ENCODE measurements at regions not wholly inside any gene's neighbourhood (a gene's known extent, or its start where the extent isn't known, plus 50 kb on each side); places are given as distances from the start of the nearest gene placed in this dataset.

DNA sequence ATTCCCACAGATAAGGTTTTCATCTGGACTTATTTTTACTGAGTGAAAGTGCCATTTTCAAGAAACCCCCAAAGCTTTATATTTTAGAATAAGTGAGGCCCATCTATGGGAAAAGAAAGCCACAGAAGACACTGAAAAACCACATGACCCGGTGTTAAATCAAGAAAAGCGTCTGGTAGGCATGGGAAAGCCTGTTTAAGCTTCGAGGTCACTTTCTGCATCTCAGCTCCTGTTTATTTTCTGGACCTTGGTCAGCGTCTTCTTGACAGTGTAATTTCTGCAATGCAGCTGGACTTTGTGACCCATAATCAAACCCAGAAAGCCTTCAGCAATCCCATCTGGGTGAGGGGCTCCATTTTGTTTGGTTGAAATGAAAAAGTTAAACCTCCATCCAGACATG lies 59.6 kb upstream of the NEDD9 start (continued):
- TF ChIP-seq, protein P1, sequence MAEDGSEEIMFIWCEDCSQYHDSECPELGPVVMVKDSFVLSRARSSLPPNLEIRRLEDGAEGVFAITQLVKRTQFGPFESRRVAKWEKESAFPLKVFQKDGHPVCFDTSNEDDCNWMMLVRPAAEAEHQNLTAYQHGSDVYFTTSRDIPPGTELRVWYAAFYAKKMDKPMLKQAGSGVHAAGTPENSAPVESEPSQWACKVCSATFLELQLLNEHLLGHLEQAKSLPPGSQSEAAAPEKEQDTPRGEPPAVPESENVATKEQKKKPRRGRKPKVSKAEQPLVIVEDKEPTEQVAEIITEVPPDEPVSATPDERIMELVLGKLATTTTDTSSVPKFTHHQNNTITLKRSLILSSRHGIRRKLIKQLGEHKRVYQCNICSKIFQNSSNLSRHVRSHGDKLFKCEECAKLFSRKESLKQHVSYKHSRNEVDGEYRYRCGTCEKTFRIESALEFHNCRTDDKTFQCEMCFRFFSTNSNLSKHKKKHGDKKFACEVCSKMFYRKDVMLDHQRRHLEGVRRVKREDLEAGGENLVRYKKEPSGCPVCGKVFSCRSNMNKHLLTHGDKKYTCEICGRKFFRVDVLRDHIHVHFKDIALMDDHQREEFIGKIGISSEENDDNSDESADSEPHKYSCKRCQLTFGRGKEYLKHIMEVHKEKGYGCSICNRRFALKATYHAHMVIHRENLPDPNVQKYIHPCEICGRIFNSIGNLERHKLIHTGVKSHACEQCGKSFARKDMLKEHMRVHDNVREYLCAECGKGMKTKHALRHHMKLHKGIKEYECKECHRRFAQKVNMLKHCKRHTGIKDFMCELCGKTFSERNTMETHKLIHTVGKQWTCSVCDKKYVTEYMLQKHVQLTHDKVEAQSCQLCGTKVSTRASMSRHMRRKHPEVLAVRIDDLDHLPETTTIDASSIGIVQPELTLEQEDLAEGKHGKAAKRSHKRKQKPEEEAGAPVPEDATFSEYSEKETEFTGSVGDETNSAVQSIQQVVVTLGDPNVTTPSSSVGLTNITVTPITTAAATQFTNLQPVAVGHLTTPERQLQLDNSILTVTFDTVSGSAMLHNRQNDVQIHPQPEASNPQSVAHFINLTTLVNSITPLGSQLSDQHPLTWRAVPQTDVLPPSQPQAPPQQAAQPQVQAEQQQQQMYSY (CRISPR knock-in tag; IDR thresholded peaks at IDR 0.05), result no peak
- no peak for TF ChIP-seq IRF2 (CRISPR knock-in tag; IDR thresholded peaks at IDR 0.05; ENCODE audit: borderline replicate concordance, low read depth)
- no peak for TF ChIP-seq TCF7 (CRISPR knock-in tag; IDR thresholded peaks at IDR 0.05; ENCODE audit: low read depth)
- TF ChIP-seq, protein P2, sequence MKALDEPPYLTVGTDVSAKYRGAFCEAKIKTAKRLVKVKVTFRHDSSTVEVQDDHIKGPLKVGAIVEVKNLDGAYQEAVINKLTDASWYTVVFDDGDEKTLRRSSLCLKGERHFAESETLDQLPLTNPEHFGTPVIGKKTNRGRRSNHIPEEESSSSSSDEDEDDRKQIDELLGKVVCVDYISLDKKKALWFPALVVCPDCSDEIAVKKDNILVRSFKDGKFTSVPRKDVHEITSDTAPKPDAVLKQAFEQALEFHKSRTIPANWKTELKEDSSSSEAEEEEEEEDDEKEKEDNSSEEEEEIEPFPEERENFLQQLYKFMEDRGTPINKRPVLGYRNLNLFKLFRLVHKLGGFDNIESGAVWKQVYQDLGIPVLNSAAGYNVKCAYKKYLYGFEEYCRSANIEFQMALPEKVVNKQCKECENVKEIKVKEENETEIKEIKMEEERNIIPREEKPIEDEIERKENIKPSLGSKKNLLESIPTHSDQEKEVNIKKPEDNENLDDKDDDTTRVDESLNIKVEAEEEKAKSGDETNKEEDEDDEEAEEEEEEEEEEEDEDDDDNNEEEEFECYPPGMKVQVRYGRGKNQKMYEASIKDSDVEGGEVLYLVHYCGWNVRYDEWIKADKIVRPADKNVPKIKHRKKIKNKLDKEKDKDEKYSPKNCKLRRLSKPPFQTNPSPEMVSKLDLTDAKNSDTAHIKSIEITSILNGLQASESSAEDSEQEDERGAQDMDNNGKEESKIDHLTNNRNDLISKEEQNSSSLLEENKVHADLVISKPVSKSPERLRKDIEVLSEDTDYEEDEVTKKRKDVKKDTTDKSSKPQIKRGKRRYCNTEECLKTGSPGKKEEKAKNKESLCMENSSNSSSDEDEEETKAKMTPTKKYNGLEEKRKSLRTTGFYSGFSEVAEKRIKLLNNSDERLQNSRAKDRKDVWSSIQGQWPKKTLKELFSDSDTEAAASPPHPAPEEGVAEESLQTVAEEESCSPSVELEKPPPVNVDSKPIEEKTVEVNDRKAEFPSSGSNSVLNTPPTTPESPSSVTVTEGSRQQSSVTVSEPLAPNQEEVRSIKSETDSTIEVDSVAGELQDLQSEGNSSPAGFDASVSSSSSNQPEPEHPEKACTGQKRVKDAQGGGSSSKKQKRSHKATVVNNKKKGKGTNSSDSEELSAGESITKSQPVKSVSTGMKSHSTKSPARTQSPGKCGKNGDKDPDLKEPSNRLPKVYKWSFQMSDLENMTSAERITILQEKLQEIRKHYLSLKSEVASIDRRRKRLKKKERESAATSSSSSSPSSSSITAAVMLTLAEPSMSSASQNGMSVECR (CRISPR knock-in tag; IDR thresholded peaks at IDR 0.05; ENCODE audit: borderline replicate concordance), result no peak
- TF ChIP-seq FOXP1 (CRISPR knock-in tag; IDR thresholded peaks at IDR 0.05; ENCODE audit: borderline replicate concordance), result no peak
- TF ChIP-seq CREM (CRISPR knock-in tag; IDR thresholded peaks at IDR 0.05), result no peak
- no peak for TF ChIP-seq ZNF219 (CRISPR knock-in tag; IDR thresholded peaks at IDR 0.05; ENCODE audit: borderline replicate concordance)

DNA sequence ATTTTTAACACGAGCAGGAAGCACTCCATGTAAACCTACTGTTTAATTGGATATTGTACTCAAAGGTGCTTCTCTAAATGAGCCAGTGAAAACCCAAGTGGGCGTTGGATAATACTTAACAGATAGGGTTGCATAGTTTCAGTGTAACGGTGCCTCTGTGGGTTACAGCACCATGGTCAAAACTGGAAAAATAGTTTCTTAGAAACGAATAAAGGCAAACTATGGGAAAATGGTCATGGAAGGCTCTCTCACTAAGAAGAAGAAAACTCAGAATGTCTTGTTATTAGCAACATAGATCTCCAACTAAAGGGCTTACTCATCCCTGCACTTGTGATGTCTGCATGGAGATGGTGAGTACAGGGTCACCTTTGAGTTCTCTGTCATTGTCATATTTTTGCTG lies 59.1 kb upstream of the NEDD9 start:
- no peak for ATAC-seq
- Mint-ChIP-seq H3K4me1 (no peaks in the 10 kb centered on the region), H3K27ac (no peak overlapping the region), H3K4me3 (no peak overlapping the region), H3K36me3 (peaks cover 5% of the 10 kb centered on the region), H3K27me3 (ENCODE audit: low read depth) (no peaks in the 10 kb centered on the region; the same call in 1 of the 2 replicates), H3K9me3 (peaks cover 10% of the 10 kb centered on the region)
- POLR2A ChIA-PET, result interaction anchor here (0.7 kb wide), 1 partner anchor 77 kb away, joined by 5 read pairs; no protein-coding TSS in a partner anchor
- CTCF ChIA-PET, result interaction anchor here (1.0 kb wide), 1 partner anchor 50 kb away, joined by 3 read pairs; no protein-coding TSS in a partner anchor
- no peak for DNase-seq (ENCODE audit: low spot score)
- TF ChIP-seq, protein P3, sequence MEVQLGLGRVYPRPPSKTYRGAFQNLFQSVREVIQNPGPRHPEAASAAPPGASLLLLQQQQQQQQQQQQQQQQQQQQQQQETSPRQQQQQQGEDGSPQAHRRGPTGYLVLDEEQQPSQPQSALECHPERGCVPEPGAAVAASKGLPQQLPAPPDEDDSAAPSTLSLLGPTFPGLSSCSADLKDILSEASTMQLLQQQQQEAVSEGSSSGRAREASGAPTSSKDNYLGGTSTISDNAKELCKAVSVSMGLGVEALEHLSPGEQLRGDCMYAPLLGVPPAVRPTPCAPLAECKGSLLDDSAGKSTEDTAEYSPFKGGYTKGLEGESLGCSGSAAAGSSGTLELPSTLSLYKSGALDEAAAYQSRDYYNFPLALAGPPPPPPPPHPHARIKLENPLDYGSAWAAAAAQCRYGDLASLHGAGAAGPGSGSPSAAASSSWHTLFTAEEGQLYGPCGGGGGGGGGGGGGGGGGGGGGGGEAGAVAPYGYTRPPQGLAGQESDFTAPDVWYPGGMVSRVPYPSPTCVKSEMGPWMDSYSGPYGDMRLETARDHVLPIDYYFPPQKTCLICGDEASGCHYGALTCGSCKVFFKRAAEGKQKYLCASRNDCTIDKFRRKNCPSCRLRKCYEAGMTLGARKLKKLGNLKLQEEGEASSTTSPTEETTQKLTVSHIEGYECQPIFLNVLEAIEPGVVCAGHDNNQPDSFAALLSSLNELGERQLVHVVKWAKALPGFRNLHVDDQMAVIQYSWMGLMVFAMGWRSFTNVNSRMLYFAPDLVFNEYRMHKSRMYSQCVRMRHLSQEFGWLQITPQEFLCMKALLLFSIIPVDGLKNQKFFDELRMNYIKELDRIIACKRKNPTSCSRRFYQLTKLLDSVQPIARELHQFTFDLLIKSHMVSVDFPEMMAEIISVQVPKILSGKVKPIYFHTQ (CRISPR knock-in tag; IDR thresholded peaks at IDR 0.05), result no peak
- TF ChIP-seq NFE2L1 (CRISPR knock-in tag; IDR thresholded peaks at IDR 0.05) (no peak), MXD4 (CRISPR knock-in tag; IDR thresholded peaks at IDR 0.05; ENCODE audit: borderline replicate concordance) (no peak), NR2C2 (CRISPR knock-in tag; IDR thresholded peaks at IDR 0.05) (no peak), ZNF121 (CRISPR knock-in tag; IDR thresholded peaks at IDR 0.05) (no peak), FOXJ3 (CRISPR knock-in tag; IDR thresholded peaks at IDR 0.05; ENCODE audit: borderline replicate concordance) (no peak), JAZF1 (CRISPR knock-in tag; IDR thresholded peaks at IDR 0.05) (no peak), ZNF317 (CRISPR knock-in tag; IDR thresholded peaks at IDR 0.05; ENCODE audit: borderline replicate concordance, low read depth) (no peak)
- TF ChIP-seq, protein P4, sequence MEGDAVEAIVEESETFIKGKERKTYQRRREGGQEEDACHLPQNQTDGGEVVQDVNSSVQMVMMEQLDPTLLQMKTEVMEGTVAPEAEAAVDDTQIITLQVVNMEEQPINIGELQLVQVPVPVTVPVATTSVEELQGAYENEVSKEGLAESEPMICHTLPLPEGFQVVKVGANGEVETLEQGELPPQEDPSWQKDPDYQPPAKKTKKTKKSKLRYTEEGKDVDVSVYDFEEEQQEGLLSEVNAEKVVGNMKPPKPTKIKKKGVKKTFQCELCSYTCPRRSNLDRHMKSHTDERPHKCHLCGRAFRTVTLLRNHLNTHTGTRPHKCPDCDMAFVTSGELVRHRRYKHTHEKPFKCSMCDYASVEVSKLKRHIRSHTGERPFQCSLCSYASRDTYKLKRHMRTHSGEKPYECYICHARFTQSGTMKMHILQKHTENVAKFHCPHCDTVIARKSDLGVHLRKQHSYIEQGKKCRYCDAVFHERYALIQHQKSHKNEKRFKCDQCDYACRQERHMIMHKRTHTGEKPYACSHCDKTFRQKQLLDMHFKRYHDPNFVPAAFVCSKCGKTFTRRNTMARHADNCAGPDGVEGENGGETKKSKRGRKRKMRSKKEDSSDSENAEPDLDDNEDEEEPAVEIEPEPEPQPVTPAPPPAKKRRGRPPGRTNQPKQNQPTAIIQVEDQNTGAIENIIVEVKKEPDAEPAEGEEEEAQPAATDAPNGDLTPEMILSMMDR (IDR thresholded peaks at IDR 0.05), result no peak
- TF ChIP-seq, protein P1 (CRISPR knock-in tag; IDR thresholded peaks at IDR 0.05), result no peak
- TF ChIP-seq, protein P5, sequence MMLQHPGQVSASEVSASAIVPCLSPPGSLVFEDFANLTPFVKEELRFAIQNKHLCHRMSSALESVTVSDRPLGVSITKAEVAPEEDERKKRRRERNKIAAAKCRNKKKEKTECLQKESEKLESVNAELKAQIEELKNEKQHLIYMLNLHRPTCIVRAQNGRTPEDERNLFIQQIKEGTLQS (CRISPR knock-in tag; conservative IDR thresholded peaks at IDR 0.05), result no peak
- TF ChIP-seq, protein P6, sequence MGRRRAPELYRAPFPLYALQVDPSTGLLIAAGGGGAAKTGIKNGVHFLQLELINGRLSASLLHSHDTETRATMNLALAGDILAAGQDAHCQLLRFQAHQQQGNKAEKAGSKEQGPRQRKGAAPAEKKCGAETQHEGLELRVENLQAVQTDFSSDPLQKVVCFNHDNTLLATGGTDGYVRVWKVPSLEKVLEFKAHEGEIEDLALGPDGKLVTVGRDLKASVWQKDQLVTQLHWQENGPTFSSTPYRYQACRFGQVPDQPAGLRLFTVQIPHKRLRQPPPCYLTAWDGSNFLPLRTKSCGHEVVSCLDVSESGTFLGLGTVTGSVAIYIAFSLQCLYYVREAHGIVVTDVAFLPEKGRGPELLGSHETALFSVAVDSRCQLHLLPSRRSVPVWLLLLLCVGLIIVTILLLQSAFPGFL (CRISPR knock-in tag; IDR thresholded peaks at IDR 0.05; ENCODE audit: borderline replicate concordance), result no peak

All from WTC11 (cell line).